Astrocyte (in vitro differentiated cells and primary cell): ENCODE measurements at regions not wholly inside any gene's neighbourhood (a gene's known extent, or its start where the extent isn't known, plus 50 kb on each side); places are given as distances from the start of the nearest gene placed in this dataset.

Source experiments
- CTCF ChIP-seq: IDR thresholded peaks from 2 replicates; pipeline ENCODE4 v1.5.1; 2011; ENCODE audit warnings: low read depth, mild to moderate bottlenecking, inconsistent platforms, low read length, moderate library complexity; ENCODE audit not compliant: insufficient read depth
- EZH2 ChIP-seq: IDR thresholded peaks from 2 replicates; pipeline ENCODE4 v1.6.1; 2012; ENCODE audit warnings: mild to moderate bottlenecking, low read length, inconsistent platforms; ENCODE audit not compliant: insufficient read depth

- TF ChIP-seq CTCF (no peak), EZH2 (no peak)
These were observed 295.4 kb downstream of the PTTG2 start for GRCh38 chr4:38255572-38255971.
